ENCODE measurements at regions not wholly inside any gene's neighbourhood (a gene's known extent, or its start where the extent isn't known, plus 50 kb on each side); places are given as distances from the start of the nearest gene placed in this dataset.

DNA sequence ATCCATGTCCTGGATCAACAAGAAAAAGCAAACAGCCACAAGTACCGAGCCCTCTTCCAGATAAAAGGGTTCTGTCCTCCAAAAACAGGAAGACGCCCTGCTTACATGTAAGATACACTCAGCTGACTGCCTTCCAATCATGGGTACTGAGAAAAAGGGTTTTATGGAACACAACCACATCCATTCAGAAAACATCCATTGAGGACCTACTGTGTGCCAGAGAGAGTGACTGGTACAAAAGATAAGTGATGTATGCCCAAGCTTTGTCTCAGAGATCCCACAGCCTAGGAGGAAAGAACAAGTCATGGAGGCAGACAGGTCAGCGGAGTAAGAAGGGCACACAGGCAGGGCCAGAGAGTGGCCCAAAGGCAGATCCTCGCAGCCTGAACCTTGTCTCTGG is 94.8 kb upstream of the SSTR4 start:
- in situ Hi-C loops (cut with MboI) = no loop called here
- Histone ChIP-seq H2AFZ (no peak overlapping the region), H3K36me3 (ENCODE audit: low read depth) (no peaks in the 10 kb centered on the region), H4K20me1 (ENCODE audit: insufficient read depth) (no peaks in the 10 kb centered on the region), H3K9me2 (ENCODE audit: insufficient read depth) (no peaks in the 10 kb centered on the region), H3K27me3 (replicated peaks; ENCODE audit: insufficient read depth) (peaks cover 76% of the 10 kb centered on the region), H3K79me2 (ENCODE audit: insufficient read depth) (no peaks in the 10 kb centered on the region), H3K4me2 (ENCODE audit: unreplicated experiment) (no peak overlapping the region), H3K4me3 (no peak overlapping the region), H3K27ac (no peak overlapping the region), H3K4me1 (ENCODE audit: insufficient read depth) (no peaks in the 10 kb centered on the region), H3F3A (ENCODE audit: insufficient read depth) (no peaks in the 10 kb centered on the region), H3K9ac (no peak overlapping the region), H3K9me3 (ENCODE audit: low read depth) (no peaks in the 10 kb centered on the region)
- WGBS, 2 experiments (ENCODE audit: low coverage in 1 of 2, low lambda C conversion rate in 2 of 2, missing lambda C conversion rate in 2 of 2) = 61 to 69% methylated on average over 4 of the region's 4 CpGs
- no peak for DNase-seq
- TF ChIP-seq EZH2 (IDR thresholded peaks at IDR 0.05; ENCODE audit: insufficient read depth, poor library complexity, severe bottlenecking) (no peak), EZH2phosphoT487 (IDR thresholded peaks at IDR 0.05; ENCODE audit: insufficient read depth, low read depth) (no peak)

DNA sequence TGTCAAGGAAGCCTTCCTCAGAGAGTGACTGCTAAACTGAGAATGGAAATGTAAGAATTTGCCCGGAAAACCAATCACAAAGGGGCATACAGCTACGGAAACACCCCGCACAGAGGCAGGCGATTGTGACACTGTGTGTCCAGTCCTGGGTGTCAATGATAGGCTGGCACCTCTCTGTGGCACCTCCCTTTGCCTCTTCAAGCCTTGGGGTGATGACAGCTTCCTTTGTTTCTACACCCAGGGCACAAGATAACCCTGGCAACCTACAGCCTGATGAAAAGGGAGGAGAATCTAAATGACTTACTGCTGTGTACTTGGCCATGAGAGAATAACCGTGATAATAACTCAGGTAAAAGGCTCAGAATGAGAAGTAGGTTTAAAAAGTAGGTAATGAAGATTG is 93.6 kb upstream of the SSTR4 start:
- no peak overlapping the region for H3K4me2 ChIP-seq (ENCODE audit: unreplicated experiment)
- H3F3A ChIP-seq (ENCODE audit: insufficient read depth) = no peaks in the 10 kb centered on the region
- in situ Hi-C loops (cut with MboI) = no loop called here
- H3K27me3 ChIP-seq (replicated peaks; ENCODE audit: insufficient read depth) = peaks cover 76% of the 10 kb centered on the region
- no peaks in the 10 kb centered on the region for H3K79me2 ChIP-seq (ENCODE audit: insufficient read depth)
- H2AFZ ChIP-seq = no peak overlapping the region
- WGBS, 2 experiments (ENCODE audit: low coverage in 1 of 2, low lambda C conversion rate in 2 of 2, missing lambda C conversion rate in 2 of 2) = 63 to 64% methylated on average over 5 of the region's 5 CpGs
- no peak overlapping the region for H3K4me3 ChIP-seq
- H4K20me1 ChIP-seq (ENCODE audit: insufficient read depth) = no peaks in the 10 kb centered on the region
- H3K4me1 ChIP-seq (ENCODE audit: insufficient read depth) = no peaks in the 10 kb centered on the region
- H3K27ac ChIP-seq = no peak overlapping the region
- DNase-seq = no peak
- TF ChIP-seq EZH2 (IDR thresholded peaks at IDR 0.05; ENCODE audit: insufficient read depth, poor library complexity, severe bottlenecking) = no peak
- no peaks in the 10 kb centered on the region for H3K9me3 ChIP-seq (ENCODE audit: low read depth)
- H3K36me3 ChIP-seq (ENCODE audit: low read depth) = no peaks in the 10 kb centered on the region
- H3K9ac ChIP-seq = no peak overlapping the region
- H3K9me2 ChIP-seq (ENCODE audit: insufficient read depth) = no peaks in the 10 kb centered on the region

DNA sequence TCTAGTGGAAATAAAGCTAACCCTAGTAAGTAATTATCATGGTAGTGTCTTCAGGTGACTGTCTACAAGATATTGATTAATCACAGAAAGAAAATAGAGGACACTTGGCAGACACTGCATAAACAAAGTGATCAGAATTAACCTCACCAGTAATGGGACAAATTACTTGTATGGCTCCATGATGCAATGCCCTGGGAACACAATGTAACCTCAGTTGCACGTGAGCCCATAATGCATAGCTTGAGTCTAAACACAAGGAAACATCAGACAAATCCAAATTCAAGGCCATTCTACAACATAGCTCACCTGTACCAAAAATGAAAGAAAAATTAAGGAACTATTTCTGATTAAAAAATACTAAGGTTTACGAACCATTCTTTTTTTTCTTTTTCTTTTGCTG is 92.4 kb upstream of the SSTR4 start:
- H3K36me3 ChIP-seq (ENCODE audit: low read depth) = no peaks in the 10 kb centered on the region
- 42 to 47% methylated on average over 2 of the region's 2 CpGs for WGBS, 2 experiments (ENCODE audit: low coverage in 1 of 2, low lambda C conversion rate in 2 of 2, missing lambda C conversion rate in 2 of 2)
- H3K4me3 ChIP-seq = no peak overlapping the region
- H3K79me2 ChIP-seq (ENCODE audit: insufficient read depth) = no peaks in the 10 kb centered on the region
- no peaks in the 10 kb centered on the region for H3K4me1 ChIP-seq (ENCODE audit: insufficient read depth)
- H3F3A ChIP-seq (ENCODE audit: insufficient read depth) = no peaks in the 10 kb centered on the region
- H4K20me1 ChIP-seq (ENCODE audit: insufficient read depth) = no peaks in the 10 kb centered on the region
- TF ChIP-seq EZH2 (IDR thresholded peaks at IDR 0.05; ENCODE audit: insufficient read depth, poor library complexity, severe bottlenecking) = no peak
- no peak for TF ChIP-seq EZH2phosphoT487 (IDR thresholded peaks at IDR 0.05; ENCODE audit: insufficient read depth, low read depth)
- in situ Hi-C loops (cut with MboI) = no loop called here
- no peaks in the 10 kb centered on the region for H3K9me2 ChIP-seq (ENCODE audit: insufficient read depth)
- DNase-seq = no peak
- peaks cover 77% of the 10 kb centered on the region for H3K27me3 ChIP-seq (replicated peaks; ENCODE audit: insufficient read depth)
- H3K27ac ChIP-seq = no peak overlapping the region
- no peak overlapping the region for H2AFZ ChIP-seq
- no peak overlapping the region for H3K4me2 ChIP-seq (ENCODE audit: unreplicated experiment)
- H3K9me3 ChIP-seq (ENCODE audit: low read depth) = no peaks in the 10 kb centered on the region
- H3K9ac ChIP-seq = no peak overlapping the region

DNA sequence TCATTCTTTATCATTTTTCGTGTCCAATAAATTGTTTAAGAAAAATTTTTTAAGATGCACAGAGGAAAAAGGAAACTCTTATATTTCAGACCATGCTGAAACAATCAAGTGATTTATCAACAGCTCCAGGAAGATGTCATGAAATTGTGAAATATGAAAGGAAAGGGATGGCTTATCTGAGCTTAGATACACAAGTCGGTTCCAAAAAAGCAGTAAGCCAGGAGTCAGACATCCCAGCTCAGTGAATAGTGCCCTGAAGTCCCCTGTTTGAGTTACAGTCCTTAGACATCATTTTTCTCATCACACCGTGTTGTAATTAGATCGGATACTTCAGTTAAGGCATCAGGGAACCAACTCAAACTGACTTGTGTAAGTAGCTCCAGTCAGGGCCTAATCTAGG is 91.0 kb upstream of the SSTR4 start:
- in situ Hi-C loops (cut with MboI) = no loop called here
- no peaks in the 10 kb centered on the region for H3K9me2 ChIP-seq (ENCODE audit: insufficient read depth)
- DNase-seq = no peak
- peaks cover 74% of the 10 kb centered on the region for H3K27me3 ChIP-seq (replicated peaks; ENCODE audit: insufficient read depth)
- no peak overlapping the region for H3K4me2 ChIP-seq (ENCODE audit: unreplicated experiment)
- no peak overlapping the region for H3K9ac ChIP-seq
- H3K36me3 ChIP-seq (ENCODE audit: low read depth) = no peaks in the 10 kb centered on the region
- H2AFZ ChIP-seq = no peak overlapping the region
- H3K79me2 ChIP-seq (ENCODE audit: insufficient read depth) = no peaks in the 10 kb centered on the region
- 1 to 2% methylated on average over 4 of the region's 4 CpGs for WGBS, 2 experiments (ENCODE audit: low coverage in 1 of 2, low lambda C conversion rate in 2 of 2, missing lambda C conversion rate in 2 of 2)
- TF ChIP-seq EZH2phosphoT487 (IDR thresholded peaks at IDR 0.05; ENCODE audit: insufficient read depth, low read depth) (no peak), EZH2 (IDR thresholded peaks at IDR 0.05; ENCODE audit: insufficient read depth, poor library complexity, severe bottlenecking) (no peak)
- H3K4me3 ChIP-seq = no peak overlapping the region
- H4K20me1 ChIP-seq (ENCODE audit: insufficient read depth) = no peaks in the 10 kb centered on the region
- no peak overlapping the region for H3K27ac ChIP-seq
- no peaks in the 10 kb centered on the region for H3K4me1 ChIP-seq (ENCODE audit: insufficient read depth)
- no peaks in the 10 kb centered on the region for H3K9me3 ChIP-seq (ENCODE audit: low read depth)
- H3F3A ChIP-seq (ENCODE audit: insufficient read depth) = no peaks in the 10 kb centered on the region

DNA sequence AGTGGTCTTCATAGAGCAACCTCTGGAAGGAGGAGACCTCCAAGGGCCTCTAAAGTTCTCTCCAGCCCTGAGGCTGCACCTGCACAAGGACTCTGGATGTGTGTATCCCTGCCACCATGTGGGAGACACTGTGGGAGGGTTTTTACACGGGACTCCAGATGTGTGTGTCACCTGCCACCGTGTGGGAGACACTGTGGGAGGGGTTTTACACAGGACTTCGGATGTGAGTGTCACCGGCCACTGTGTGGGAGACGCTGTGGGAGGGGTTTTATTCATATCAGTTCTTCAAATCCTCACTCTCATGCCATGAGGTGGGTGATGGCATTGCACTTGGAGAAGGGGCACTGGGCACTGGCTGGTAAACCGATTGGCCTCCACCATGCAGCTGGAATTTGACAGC is 90.2 kb upstream of the SSTR4 start:
- in situ Hi-C loops (cut with MboI) = no loop called here
- Histone ChIP-seq H3K4me1 (ENCODE audit: insufficient read depth) (no peaks in the 10 kb centered on the region), H2AFZ (no peak overlapping the region), H3K4me2 (ENCODE audit: unreplicated experiment) (no peak overlapping the region), H3K4me3 (no peak overlapping the region), H3K9me2 (ENCODE audit: insufficient read depth) (no peaks in the 10 kb centered on the region), H3F3A (ENCODE audit: insufficient read depth) (no peaks in the 10 kb centered on the region), H3K9ac (no peak overlapping the region), H4K20me1 (ENCODE audit: insufficient read depth) (no peaks in the 10 kb centered on the region), H3K79me2 (ENCODE audit: insufficient read depth) (no peaks in the 10 kb centered on the region), H3K27me3 (replicated peaks; ENCODE audit: insufficient read depth) (peaks cover 71% of the 10 kb centered on the region), H3K27ac (no peak overlapping the region), H3K9me3 (ENCODE audit: low read depth) (no peaks in the 10 kb centered on the region), H3K36me3 (ENCODE audit: low read depth) (no peaks in the 10 kb centered on the region)
- no peak for DNase-seq
- TF ChIP-seq EZH2phosphoT487 (IDR thresholded peaks at IDR 0.05; ENCODE audit: insufficient read depth, low read depth) (no peak), EZH2 (IDR thresholded peaks at IDR 0.05; ENCODE audit: insufficient read depth, poor library complexity, severe bottlenecking) (no peak)
- 48 to 56% methylated on average over 6 of the region's 6 CpGs for whole genome bisulfite sequencing, 2 experiments (ENCODE audit: low coverage in 1 of 2, low lambda C conversion rate in 2 of 2, missing lambda C conversion rate in 2 of 2)
